GM12878 (cell line): ENCODE measurements at regions not wholly inside any gene's neighbourhood (a gene's known extent, or its start where the extent isn't known, plus 50 kb on each side); places are given as distances from the start of the nearest gene placed in this dataset.

Experiments
- ATAC-seq: fragments of 200-7000 bp; cut with Tn5 transposase; 3 replicates; pipeline ENCODE4 v1.9.1; 2020; ENCODE audit warnings: mild to moderate bottlenecking, moderate library complexity
- BruUV-seq: library from RNA; stranded (reverse); fragments of 400-500 nt; replicated peaks from 2 replicates; lab custom pipeline; 2021; lab: Mats Ljungman, UMichigan
- CTCF ChIA-PET: fragments of 300-600 bp; sonication (Branson Sonifier 250); formaldehyde crosslinking; extraction: SDS; loops from one replicate; lab custom pipeline; 2021; ENCODE audit warnings: inconsistent platforms; lab: Yijun Ruan, JAX
- POLR2A ChIA-PET: fragments of 350-600 bp; formaldehyde crosslinking; extraction: SDS; loops from one replicate; lab custom pipeline; 2021; ENCODE audit warnings: inconsistent platforms; lab: Charles Lee
- RAD21 ChIA-PET: fragments of 300-600 bp; sonication (Branson Sonifier 250); formaldehyde crosslinking; loops from one replicate; lab custom pipeline; 2023; ENCODE audit warnings: antibody characterized with exemption; ENCODE audit not compliant: unreplicated experiment; lab: Charles Lee
- SMC1A ChIA-PET: fragments of 300-600 bp; sonication (Branson Sonifier 250); formaldehyde crosslinking; loops from one replicate; lab custom pipeline; 2023; ENCODE audit not compliant: unreplicated experiment, uncharacterized antibody; lab: Charles Lee
- DNase-seq: peaks from one replicate; pipeline ENCODE4 v3.0.0-alpha.2; 2011; ENCODE audit warnings: low read depth, low spot score
- FAIRE-seq: peaks from 3 replicates; lab custom pipeline; 2011; peaks lifted over from hg19 to GRCh38; lab: Jason Lieb, UNC
- H2AFZ ChIP-seq: 2 replicates; pipeline ENCODE4 v1.6.0; 2011; ENCODE audit warnings: low read depth, low read length, control low read depth; ENCODE audit not compliant: control insufficient read depth
- H3K27ac ChIP-seq: 2 replicates; pipeline ENCODE4 v1.5.1; 2011; ENCODE audit warnings: control low read depth; ENCODE audit not compliant: control insufficient read depth, insufficient read depth
- H3K27me3 ChIP-seq, 2 experiments: replicated peaks in 1 of 2; 2 replicates each; pipeline versions ENCODE4 v1.6.0 to v1.6.1; 2011; ENCODE audit warnings: low read length in 1 of 2; ENCODE audit not compliant: control insufficient read depth in 2 of 2, insufficient read depth in 2 of 2
- H3K36me3 ChIP-seq, 2 experiments: 2 replicates each; pipeline ENCODE4 v1.5.1; 2011; ENCODE audit warnings: low read length in 1 of 2; ENCODE audit not compliant: control insufficient read depth in 2 of 2, insufficient read depth in 2 of 2
- H3K4me1 ChIP-seq: 2 replicates; pipeline ENCODE4 v1.6.1; 2011; ENCODE audit warnings: mild to moderate bottlenecking, low read length, moderate library complexity, mixed read lengths; ENCODE audit not compliant: control insufficient read depth, insufficient read depth
- H3K4me2 ChIP-seq: 2 replicates; pipeline ENCODE4 v1.6.0; 2011; ENCODE audit warnings: control low read depth; ENCODE audit not compliant: control insufficient read depth, insufficient read depth
- H3K4me3 ChIP-seq: fragments of 200-600 bp; sonication (generic); 2 replicates; pipeline ENCODE4 v1.5.1; 2016
- H3K79me2 ChIP-seq: 2 replicates; pipeline ENCODE4 v1.6.0; 2011; ENCODE audit warnings: low read length; ENCODE audit not compliant: control insufficient read depth, insufficient read depth
- H3K9ac ChIP-seq: 2 replicates; pipeline ENCODE4 v1.8.0; 2011; ENCODE audit warnings: low read length, control low read depth, mixed read lengths; ENCODE audit not compliant: control insufficient read depth, insufficient read depth
- H3K9me3 ChIP-seq: replicated peaks from 3 replicates; pipeline ENCODE4 v1.5.1; 2011; ENCODE audit warnings: mild to moderate bottlenecking, low read length; ENCODE audit not compliant: control insufficient read depth, insufficient read depth
- H4K20me1 ChIP-seq: 2 replicates; pipeline ENCODE4 v1.6.0; 2011; ENCODE audit not compliant: control insufficient read depth, insufficient read depth
- CHD1 ChIP-seq: IDR thresholded peaks from 2 replicates; pipeline ENCODE4 v1.6.1; 2012; ENCODE audit warnings: low read depth, low read length, improper control_type of control experiment
- EGR1 ChIP-seq, 2 experiments: IDR thresholded peaks; 1 replicate in 1 of 2; 2 replicates in 1 of 2; pipeline ENCODE4 v1.6.1; 2011 to 2012; ENCODE audit warnings: low read depth in 2 of 2, low read length in 2 of 2, borderline replicate concordance in 1 of 2, mild to moderate bottlenecking in 1 of 2, moderate library complexity in 1 of 2
- ESRRA ChIP-seq: IDR thresholded peaks from 2 replicates; pipeline ENCODE4 v1.6.1; 2012; ENCODE audit warnings: mild to moderate bottlenecking, low read length, improper control_type of control experiment
- KLF5 ChIP-seq: fragments of 450-650 bp; IDR thresholded peaks from 2 replicates; pipeline ENCODE4 v1.6.1; 2014; ENCODE audit warnings: mild to moderate bottlenecking; ENCODE audit not compliant: partially characterized antibody
- LARP7 ChIP-seq: fragments of 450-650 bp; IDR thresholded peaks from 2 replicates; pipeline ENCODE4 v1.6.1; 2017; ENCODE audit warnings: mild to moderate bottlenecking
- NFYA ChIP-seq: IDR thresholded peaks from 2 replicates; pipeline ENCODE4 v1.6.1; 2011; ENCODE audit warnings: low read depth, mild to moderate bottlenecking, low read length, improper control_type of control experiment, borderline replicate concordance
- NFYB ChIP-seq: IDR thresholded peaks from 2 replicates; pipeline ENCODE4 v1.6.1; 2011; ENCODE audit warnings: low read depth, mild to moderate bottlenecking, low read length, improper control_type of control experiment, moderate library complexity; ENCODE audit not compliant: insufficient read depth
- PAX8 ChIP-seq: fragments of 450-650 bp; IDR thresholded peaks from 2 replicates; pipeline ENCODE4 v1.6.1; 2017; ENCODE audit warnings: mild to moderate bottlenecking, moderate library complexity
- POU2F2 ChIP-seq: IDR thresholded peaks from 3 replicates; pipeline ENCODE4 v1.6.1; 2011; ENCODE audit warnings: low read depth, mild to moderate bottlenecking, low read length, borderline replicate concordance
- SMARCA5 ChIP-seq: fragments of 450-650 bp; IDR thresholded peaks from 2 replicates; pipeline ENCODE4 v1.6.1; 2017; ENCODE audit warnings: mild to moderate bottlenecking
- SREBF1 ChIP-seq: IDR thresholded peaks from 2 replicates; pipeline ENCODE4 v1.6.1; 2012; ENCODE audit warnings: mild to moderate bottlenecking, low read length
- TBL1XR1 ChIP-seq: IDR thresholded peaks from 2 replicates; pipeline ENCODE4 v1.6.1; 2012; ENCODE audit warnings: low read depth, low read length, improper control_type of control experiment
- YBX1 ChIP-seq: fragments of 450-650 bp; IDR thresholded peaks from 2 replicates; pipeline ENCODE4 v1.6.1; 2016; ENCODE audit warnings: antibody characterized with exemption
- WGBS: methylation state at CpG from one replicate; pipeline ENCODE4 v1.1.6; 2016; ENCODE audit warnings: low lambda C conversion rate; ENCODE audit not compliant: insufficient replicate concordance, insufficient coverage; ENCODE audit errors: missing lambda C conversion rate; 5-methylcytosine and 5-hydroxymethylcytosine counted together
- in situ Hi-C: fragments of 300-500 bp; cut with MboI; formaldehyde crosslinking; loops from 9 replicates; pipeline ENCODE4 v1.14.3; 2018; ENCODE audit warnings: mixed read lengths
- intact Hi-C: fragments of 100-400 bp; cut with micrococcal nuclease; formaldehyde crosslinking; loops from one replicate; pipeline ENCODE4 v1.14.2; 2022; ENCODE audit not compliant: unreplicated experiment
- TF ChIP-seq, protein P1 (sequence below): IDR thresholded peaks from 2 replicates; pipeline ENCODE4 v1.6.1; 2011; ENCODE audit warnings: low read depth, low read length, improper control_type of control experiment, borderline replicate concordance
- TF ChIP-seq, protein P2 (sequence below): fragments of 450-650 bp; IDR thresholded peaks from 2 replicates; pipeline ENCODE4 v1.6.1; 2016; ENCODE audit warnings: mild to moderate bottlenecking, moderate library complexity, borderline replicate concordance
- TF ChIP-seq, protein P3 (sequence below): IDR thresholded peaks from 2 replicates; pipeline ENCODE4 v1.6.1; 2012; ENCODE audit warnings: low read depth, low read length, improper control_type of control experiment

DNA sequence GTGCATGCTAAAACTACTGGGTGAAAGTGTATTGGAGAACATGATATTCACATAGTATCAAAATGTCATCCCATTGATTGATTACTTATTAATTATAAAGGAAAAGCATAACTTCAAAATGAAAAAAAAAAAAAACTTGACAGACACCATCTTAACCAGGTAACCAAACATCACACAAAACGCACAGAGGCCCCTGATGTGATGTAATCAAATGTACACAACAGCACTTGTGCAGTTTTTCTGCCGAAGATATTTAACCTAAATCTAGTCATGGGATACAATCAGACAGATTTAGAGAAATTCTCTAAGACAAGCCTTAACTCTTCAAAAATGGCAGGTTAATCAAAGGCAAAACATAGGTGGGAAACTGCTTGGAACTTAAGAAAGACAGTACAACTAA is 102.0 kb upstream of the TENT5A start:
- ChIA-PET POLR2A (no interaction called here), CTCF (no interaction called here), SMC1A (interaction anchor here (3.7 kb wide), 1 partner anchor 12 kb away, joined by 13 read pairs; no protein-coding TSS in a partner anchor), RAD21 (no interaction called here)
- no peak overlapping the region for H3K27ac ChIP-seq
- no peak overlapping the region for H3K4me3 ChIP-seq
- no peaks in the 10 kb centered on the region for H3K79me2 ChIP-seq
- no peaks in the 10 kb centered on the region for H3K4me1 ChIP-seq
- no peaks in the 10 kb centered on the region; the same call in 1 of the 2 replicates for H4K20me1 ChIP-seq
- TF ChIP-seq, protein P1, sequence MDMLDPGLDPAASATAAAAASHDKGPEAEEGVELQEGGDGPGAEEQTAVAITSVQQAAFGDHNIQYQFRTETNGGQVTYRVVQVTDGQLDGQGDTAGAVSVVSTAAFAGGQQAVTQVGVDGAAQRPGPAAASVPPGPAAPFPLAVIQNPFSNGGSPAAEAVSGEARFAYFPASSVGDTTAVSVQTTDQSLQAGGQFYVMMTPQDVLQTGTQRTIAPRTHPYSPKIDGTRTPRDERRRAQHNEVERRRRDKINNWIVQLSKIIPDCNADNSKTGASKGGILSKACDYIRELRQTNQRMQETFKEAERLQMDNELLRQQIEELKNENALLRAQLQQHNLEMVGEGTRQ: no peak
- no peak for TF ChIP-seq POU2F2
- TF ChIP-seq NFYA: no peak
- TF ChIP-seq SREBF1: no peak
- no peak for TF ChIP-seq TBL1XR1
- no peak for TF ChIP-seq CHD1
- TF ChIP-seq, protein P2, sequence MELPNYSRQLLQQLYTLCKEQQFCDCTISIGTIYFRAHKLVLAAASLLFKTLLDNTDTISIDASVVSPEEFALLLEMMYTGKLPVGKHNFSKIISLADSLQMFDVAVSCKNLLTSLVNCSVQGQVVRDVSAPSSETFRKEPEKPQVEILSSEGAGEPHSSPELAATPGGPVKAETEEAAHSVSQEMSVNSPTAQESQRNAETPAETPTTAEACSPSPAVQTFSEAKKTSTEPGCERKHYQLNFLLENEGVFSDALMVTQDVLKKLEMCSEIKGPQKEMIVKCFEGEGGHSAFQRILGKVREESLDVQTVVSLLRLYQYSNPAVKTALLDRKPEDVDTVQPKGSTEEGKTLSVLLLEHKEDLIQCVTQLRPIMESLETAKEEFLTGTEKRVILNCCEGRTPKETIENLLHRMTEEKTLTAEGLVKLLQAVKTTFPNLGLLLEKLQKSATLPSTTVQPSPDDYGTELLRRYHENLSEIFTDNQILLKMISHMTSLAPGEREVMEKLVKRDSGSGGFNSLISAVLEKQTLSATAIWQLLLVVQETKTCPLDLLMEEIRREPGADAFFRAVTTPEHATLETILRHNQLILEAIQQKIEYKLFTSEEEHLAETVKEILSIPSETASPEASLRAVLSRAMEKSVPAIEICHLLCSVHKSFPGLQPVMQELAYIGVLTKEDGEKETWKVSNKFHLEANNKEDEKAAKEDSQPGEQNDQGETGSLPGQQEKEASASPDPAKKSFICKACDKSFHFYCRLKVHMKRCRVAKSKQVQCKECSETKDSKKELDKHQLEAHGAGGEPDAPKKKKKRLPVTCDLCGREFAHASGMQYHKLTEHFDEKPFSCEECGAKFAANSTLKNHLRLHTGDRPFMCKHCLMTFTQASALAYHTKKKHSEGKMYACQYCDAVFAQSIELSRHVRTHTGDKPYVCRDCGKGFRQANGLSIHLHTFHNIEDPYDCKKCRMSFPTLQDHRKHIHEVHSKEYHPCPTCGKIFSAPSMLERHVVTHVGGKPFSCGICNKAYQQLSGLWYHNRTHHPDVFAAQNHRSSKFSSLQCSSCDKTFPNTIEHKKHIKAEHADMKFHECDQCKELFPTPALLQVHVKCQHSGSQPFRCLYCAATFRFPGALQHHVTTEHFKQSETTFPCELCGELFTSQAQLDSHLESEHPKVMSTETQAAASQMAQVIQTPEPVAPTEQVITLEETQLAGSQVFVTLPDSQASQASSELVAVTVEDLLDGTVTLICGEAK: no peak
- no peak for TF ChIP-seq SMARCA5
- no peak for TF ChIP-seq PAX8
- TF ChIP-seq YBX1: no peak
- TF ChIP-seq, protein P3, sequence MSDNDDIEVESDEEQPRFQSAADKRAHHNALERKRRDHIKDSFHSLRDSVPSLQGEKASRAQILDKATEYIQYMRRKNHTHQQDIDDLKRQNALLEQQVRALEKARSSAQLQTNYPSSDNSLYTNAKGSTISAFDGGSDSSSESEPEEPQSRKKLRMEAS: no peak
- TF ChIP-seq NFYB: no peak
- no peak for TF ChIP-seq ESRRA
- TF ChIP-seq EGR1 (IDR thresholded peaks at IDR 0.05; ENCODE audit: borderline replicate concordance in 1 of 2, low read depth in 2 of 2, low read length in 2 of 2): no peak
- no peak for TF ChIP-seq LARP7
- no peak for TF ChIP-seq KLF5
- H3K4me2 ChIP-seq: no peak overlapping the region
- BruUV-seq: no TSS peak
- ATAC-seq (no peak), DNase-seq (no peak), FAIRE-seq (no peak)
- no peaks in the 10 kb centered on the region for H3K27me3 ChIP-seq
- 41% methylated on average over 2 of the region's 2 CpGs for WGBS
- H3K9ac ChIP-seq: no peak overlapping the region
- H3K9me3 ChIP-seq: no peaks in the 10 kb centered on the region
- intact Hi-C loops (no loop called here), in situ Hi-C loops (no loop called here)
- H2AFZ ChIP-seq: no peak overlapping the region
- no peaks in the 10 kb centered on the region for H3K36me3 ChIP-seq
